H9 (cell line): ENCODE measurements at regions not wholly inside any gene's neighbourhood (a gene's known extent, or its start where the extent isn't known, plus 50 kb on each side); places are given as distances from the start of the nearest gene placed in this dataset.

Experiments used
- DNase-seq: peaks from one replicate; pipeline ENCODE4 v3.0.0-alpha.2; 2017
- H2AFZ ChIP-seq: one replicate; pipeline ENCODE4 v1.6.1; 2013; ENCODE audit warnings: mild to moderate bottlenecking, low read length, control low read depth, moderate library complexity
- H2AK5ac ChIP-seq: 2 replicates; pipeline ENCODE4 v1.6.1; 2013; ENCODE audit warnings: low read length, control low read depth, mixed read lengths; ENCODE audit not compliant: insufficient read length
- H2BK120ac ChIP-seq: one replicate; pipeline ENCODE4 v1.6.1; 2013; ENCODE audit warnings: low read depth, mild to moderate bottlenecking, low read length, control low read depth, inconsistent platforms; ENCODE audit not compliant: poor library complexity, severe bottlenecking
- H2BK12ac ChIP-seq: 2 replicates; pipeline ENCODE4 v1.6.1; 2013; ENCODE audit warnings: low read length, control low read depth, mixed read lengths, low read depth; ENCODE audit not compliant: insufficient read length
- H2BK15ac ChIP-seq: 2 replicates; pipeline ENCODE4 v1.6.1; 2013; ENCODE audit warnings: low read depth, low read length, control low read depth
- H2BK20ac ChIP-seq: one replicate; pipeline ENCODE4 v1.6.1; 2013; ENCODE audit warnings: low read depth, mild to moderate bottlenecking, low read length, control low read depth, inconsistent platforms; ENCODE audit not compliant: poor library complexity, severe bottlenecking
- H2BK5ac ChIP-seq: 2 replicates; pipeline ENCODE4 v1.6.1; 2013; ENCODE audit warnings: low read length, control low read depth, mixed read lengths; ENCODE audit not compliant: insufficient read length
- H3K14ac ChIP-seq: 2 replicates; pipeline ENCODE4 v1.6.1; 2013; ENCODE audit warnings: low read length, control low read depth; ENCODE audit not compliant: insufficient read depth
- H3K18ac ChIP-seq: 2 replicates; pipeline ENCODE4 v1.6.1; 2013; ENCODE audit warnings: low read depth, mild to moderate bottlenecking, mixed read lengths, low read length, control low read depth; ENCODE audit not compliant: insufficient read length
- H3K23ac ChIP-seq: 2 replicates; pipeline ENCODE4 v1.6.1; 2013; ENCODE audit warnings: low read length, control low read depth, mixed read lengths, low read depth; ENCODE audit not compliant: insufficient read length
- H3K23me2 ChIP-seq: 2 replicates; pipeline ENCODE4 v1.6.1; 2013; ENCODE audit warnings: low read depth, mild to moderate bottlenecking, mixed read lengths, low read length, control low read depth; ENCODE audit not compliant: insufficient read length, poor library complexity, severe bottlenecking
- H3K27ac ChIP-seq: 2 replicates; pipeline ENCODE4 v1.5.1; 2013; ENCODE audit warnings: low read length, control low read depth, mixed read lengths, low read depth; ENCODE audit not compliant: insufficient read length
- H3K27me3 ChIP-seq: 2 replicates; pipeline ENCODE4 v1.6.1; 2013; ENCODE audit warnings: low read length, control low read depth, inconsistent platforms; ENCODE audit not compliant: insufficient read depth
- H3K4ac ChIP-seq: 2 replicates; pipeline ENCODE4 v1.6.1; 2013; ENCODE audit warnings: low read depth, mild to moderate bottlenecking, control low read depth, inconsistent platforms, low read length, moderate library complexity
- H3K4me1 ChIP-seq: 2 replicates; pipeline ENCODE4 v1.6.1; 2013; ENCODE audit warnings: low read length, control low read depth, inconsistent platforms; ENCODE audit not compliant: insufficient read depth
- H3K4me2 ChIP-seq: 2 replicates; pipeline ENCODE4 v1.6.1; 2013; ENCODE audit warnings: low read length, control low read depth, mixed read lengths; ENCODE audit not compliant: insufficient read length, insufficient read depth
- H3K56ac ChIP-seq: 2 replicates; pipeline ENCODE4 v1.6.1; 2013; ENCODE audit warnings: low read depth, mild to moderate bottlenecking, mixed read lengths, low read length, control low read depth; ENCODE audit not compliant: insufficient read length
- H3K79me1 ChIP-seq: 2 replicates; pipeline ENCODE4 v1.6.1; 2013; ENCODE audit warnings: low read depth, mild to moderate bottlenecking, moderate library complexity, low read length, control low read depth, inconsistent platforms; ENCODE audit not compliant: insufficient read depth, poor library complexity, severe bottlenecking
- H3K79me2 ChIP-seq: 2 replicates; pipeline ENCODE4 v1.6.1; 2013; ENCODE audit warnings: low read length, control low read depth, inconsistent platforms; ENCODE audit not compliant: insufficient read depth
- H3K9ac ChIP-seq: 2 replicates; pipeline ENCODE4 v1.6.1; 2013; ENCODE audit warnings: low read length, control low read depth, mixed read lengths; ENCODE audit not compliant: insufficient read length; ENCODE audit errors: extremely low read depth
- H3K9me3 ChIP-seq: one replicate; pipeline ENCODE4 v1.6.1; 2013; ENCODE audit warnings: low read depth, low read length, inconsistent platforms; ENCODE audit not compliant: control insufficient read depth
- H3T11ph ChIP-seq: one replicate; pipeline ENCODE4 v1.6.1; 2013; ENCODE audit warnings: mild to moderate bottlenecking, low read length, control low read depth, inconsistent platforms
- H4K20me1 ChIP-seq: one replicate; pipeline ENCODE4 v1.6.1; 2013; ENCODE audit not compliant: control insufficient read depth, insufficient read length, insufficient read depth
- H4K5ac ChIP-seq: 2 replicates; pipeline ENCODE4 v1.6.1; 2013; ENCODE audit warnings: low read depth, mild to moderate bottlenecking, mixed read lengths, low read length, control low read depth; ENCODE audit not compliant: insufficient read length
- H4K8ac ChIP-seq: replicated peaks from 2 replicates; pipeline ENCODE4 v1.6.1; 2013; ENCODE audit warnings: low read length, control low read depth, mixed read lengths, low read depth; ENCODE audit not compliant: insufficient read length
- H4K91ac ChIP-seq: 2 replicates; pipeline ENCODE4 v1.6.1; 2013; ENCODE audit warnings: low read depth, mild to moderate bottlenecking, moderate library complexity, mixed read lengths, low read length, control low read depth; ENCODE audit not compliant: insufficient read length
- H3K27ac Mint-ChIP-seq, 3 experiments: 2 replicates in 2 of 3; 3 replicates in 1 of 3; pipeline ENCODE4 v1.8.0; 2020 to 2021; ENCODE audit warnings: mixed read lengths in 3 of 3, mild to moderate bottlenecking in 1 of 3, moderate library complexity in 1 of 3
- H3K27me3 Mint-ChIP-seq: 2 replicates; pipeline ENCODE4 v1.8.0; 2021; ENCODE audit warnings: low read depth, mild to moderate bottlenecking, moderate library complexity, mixed read lengths
- H3K36me3 Mint-ChIP-seq, 3 experiments: 2 replicates in 2 of 3; 3 replicates in 1 of 3; pipeline ENCODE4 v1.8.0; 2020 to 2021; ENCODE audit warnings: low read depth in 3 of 3, mixed read lengths in 3 of 3; ENCODE audit not compliant: insufficient read depth in 1 of 3
- H3K4me1 Mint-ChIP-seq, 2 experiments: 2 replicates each; pipeline ENCODE4 v1.8.0; 2020; ENCODE audit warnings: mixed read lengths in 2 of 2
- H3K4me3 Mint-ChIP-seq, 2 experiments: 2 replicates in 1 of 2; 3 replicates in 1 of 2; pipeline ENCODE4 v1.8.0; 2020 to 2021; ENCODE audit warnings: mild to moderate bottlenecking in 2 of 2, mixed read lengths in 2 of 2, moderate library complexity in 1 of 2
- H3K9me3 Mint-ChIP-seq, 2 experiments: 2 replicates in 1 of 2; 3 replicates in 1 of 2; pipeline ENCODE4 v1.8.0; 2020; ENCODE audit warnings: mild to moderate bottlenecking in 2 of 2, mixed read lengths in 2 of 2, moderate library complexity in 1 of 2
- WGBS: extraction: QIAGEN DNeasy Blood & Tissue Kit; methylation state at CpG from one replicate; pipeline ENCODE4 v1.1.7; 2013; ENCODE audit warnings: missing lambda C conversion rate, low lambda C conversion rate, mixed read lengths; ENCODE audit not compliant: insufficient read length; ENCODE audit errors: extremely low coverage; 5-methylcytosine and 5-hydroxymethylcytosine counted together
- TF ChIP-seq, protein P1 (sequence below): fragments of 200-600 bp; sonication (generic); conservative IDR thresholded peaks from 3 replicates; pipeline ENCODE4 v1.8.0; 2021; ENCODE audit warnings: antibody characterized with exemption, mild to moderate bottlenecking

DNA sequence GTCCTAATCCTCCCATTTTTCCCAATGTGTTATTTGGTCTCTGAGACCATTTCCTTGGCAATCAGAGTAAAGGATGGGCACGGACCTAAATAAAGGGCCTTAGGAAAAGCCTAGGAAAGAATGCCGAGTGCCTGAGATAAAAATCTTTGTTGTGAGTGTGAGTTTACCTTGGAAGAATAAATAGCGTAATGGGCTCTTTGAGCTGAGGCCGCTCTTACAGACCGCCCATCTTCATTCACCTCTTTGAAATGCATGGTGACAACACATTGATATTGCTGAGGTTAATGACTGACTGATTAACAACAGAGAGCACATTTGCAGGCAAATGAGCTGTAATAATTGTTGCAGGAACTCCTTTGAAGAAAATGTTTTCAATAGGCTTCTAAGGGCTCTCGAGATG is 1967.1 kb upstream of the WWC1 start:
- TF ChIP-seq, protein P1, sequence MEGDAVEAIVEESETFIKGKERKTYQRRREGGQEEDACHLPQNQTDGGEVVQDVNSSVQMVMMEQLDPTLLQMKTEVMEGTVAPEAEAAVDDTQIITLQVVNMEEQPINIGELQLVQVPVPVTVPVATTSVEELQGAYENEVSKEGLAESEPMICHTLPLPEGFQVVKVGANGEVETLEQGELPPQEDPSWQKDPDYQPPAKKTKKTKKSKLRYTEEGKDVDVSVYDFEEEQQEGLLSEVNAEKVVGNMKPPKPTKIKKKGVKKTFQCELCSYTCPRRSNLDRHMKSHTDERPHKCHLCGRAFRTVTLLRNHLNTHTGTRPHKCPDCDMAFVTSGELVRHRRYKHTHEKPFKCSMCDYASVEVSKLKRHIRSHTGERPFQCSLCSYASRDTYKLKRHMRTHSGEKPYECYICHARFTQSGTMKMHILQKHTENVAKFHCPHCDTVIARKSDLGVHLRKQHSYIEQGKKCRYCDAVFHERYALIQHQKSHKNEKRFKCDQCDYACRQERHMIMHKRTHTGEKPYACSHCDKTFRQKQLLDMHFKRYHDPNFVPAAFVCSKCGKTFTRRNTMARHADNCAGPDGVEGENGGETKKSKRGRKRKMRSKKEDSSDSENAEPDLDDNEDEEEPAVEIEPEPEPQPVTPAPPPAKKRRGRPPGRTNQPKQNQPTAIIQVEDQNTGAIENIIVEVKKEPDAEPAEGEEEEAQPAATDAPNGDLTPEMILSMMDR: no peak
- H3K36me3 Mint-ChIP-seq: no peaks in the 10 kb centered on the region
- peaks cover 11% of the 10 kb centered on the region; the same call in 1 of the 2 replicates for H3K4me1 ChIP-seq
- no peaks in the 10 kb centered on the region for H4K20me1 ChIP-seq
- H3K79me1 ChIP-seq: no peaks in the 10 kb centered on the region
- H4K91ac ChIP-seq: no peak overlapping the region
- no peak overlapping the region for H2AK5ac ChIP-seq
- peak overlapping the region; percentile 9 for H3K4me2 ChIP-seq
- no CpG with 5 or more reads among the region's 6 CpGs for WGBS
- H3K4me3 Mint-ChIP-seq: peak overlapping the region; percentile 2 to 47; a peak in 2 of 5 replicates
- no peak overlapping the region for H3T11ph ChIP-seq
- H2AFZ ChIP-seq: no peak overlapping the region
- peaks cover 52 to 58% of the 10 kb centered on the region in 2 experiments for H3K4me1 Mint-ChIP-seq
- no peaks in the 10 kb centered on the region for H3K79me2 ChIP-seq
- no peak overlapping the region; a peak in 1 of 7 replicates for H3K27ac Mint-ChIP-seq
- peak; percentile 46 for DNase-seq
- H3K4ac ChIP-seq: no peak overlapping the region
- H2BK12ac ChIP-seq: no peak overlapping the region
- H3K27me3 ChIP-seq: peaks cover 2% of the 10 kb centered on the region; the same call in 1 of the 2 replicates
- H4K8ac ChIP-seq: no peak overlapping the region
- H3K9ac ChIP-seq: no peak overlapping the region
- H2BK20ac ChIP-seq: no peak overlapping the region
- H3K14ac ChIP-seq: no peak overlapping the region
- H3K27ac ChIP-seq: no peak overlapping the region
- no peak overlapping the region for H2BK15ac ChIP-seq
- H3K9me3 Mint-ChIP-seq: no peaks in the 10 kb centered on the region
- no peak overlapping the region for H3K18ac ChIP-seq
- no peak overlapping the region for H3K56ac ChIP-seq
- H3K23me2 ChIP-seq: no peaks in the 10 kb centered on the region
- H3K23ac ChIP-seq: no peak overlapping the region
- H4K5ac ChIP-seq: no peak overlapping the region
- H2BK5ac ChIP-seq: no peak overlapping the region
- H2BK120ac ChIP-seq: no peak overlapping the region
- no peaks in the 10 kb centered on the region for H3K9me3 ChIP-seq
- peaks cover 19% of the 10 kb centered on the region for H3K27me3 Mint-ChIP-seq
